Erythroblast (primary cell): ENCODE measurements at regions not wholly inside any gene's neighbourhood (a gene's known extent, or its start where the extent isn't known, plus 50 kb on each side); places are given as distances from the start of the nearest gene placed in this dataset.

Experiments used
- GATA1 ChIP-seq: IDR thresholded peaks from 2 replicates; pipeline ENCODE4 v1.6.1; 2011; ENCODE audit warnings: low read depth, mild to moderate bottlenecking, control low read depth, low read length, moderate library complexity
- POLR2A ChIP-seq: IDR thresholded peaks from 2 replicates; pipeline ENCODE4 v1.6.1; 2011; ENCODE audit warnings: mild to moderate bottlenecking, low read length

GRCh38 chr7:69259445-69259844 lies 338.8 kb upstream of the AUTS2 start:
- TF ChIP-seq POLR2A: no peak
- TF ChIP-seq GATA1: no peak
